ENCODE measurements at regions not wholly inside any gene's neighbourhood (a gene's known extent, or its start where the extent isn't known, plus 50 kb on each side); places are given as distances from the start of the nearest gene placed in this dataset.

DNA sequence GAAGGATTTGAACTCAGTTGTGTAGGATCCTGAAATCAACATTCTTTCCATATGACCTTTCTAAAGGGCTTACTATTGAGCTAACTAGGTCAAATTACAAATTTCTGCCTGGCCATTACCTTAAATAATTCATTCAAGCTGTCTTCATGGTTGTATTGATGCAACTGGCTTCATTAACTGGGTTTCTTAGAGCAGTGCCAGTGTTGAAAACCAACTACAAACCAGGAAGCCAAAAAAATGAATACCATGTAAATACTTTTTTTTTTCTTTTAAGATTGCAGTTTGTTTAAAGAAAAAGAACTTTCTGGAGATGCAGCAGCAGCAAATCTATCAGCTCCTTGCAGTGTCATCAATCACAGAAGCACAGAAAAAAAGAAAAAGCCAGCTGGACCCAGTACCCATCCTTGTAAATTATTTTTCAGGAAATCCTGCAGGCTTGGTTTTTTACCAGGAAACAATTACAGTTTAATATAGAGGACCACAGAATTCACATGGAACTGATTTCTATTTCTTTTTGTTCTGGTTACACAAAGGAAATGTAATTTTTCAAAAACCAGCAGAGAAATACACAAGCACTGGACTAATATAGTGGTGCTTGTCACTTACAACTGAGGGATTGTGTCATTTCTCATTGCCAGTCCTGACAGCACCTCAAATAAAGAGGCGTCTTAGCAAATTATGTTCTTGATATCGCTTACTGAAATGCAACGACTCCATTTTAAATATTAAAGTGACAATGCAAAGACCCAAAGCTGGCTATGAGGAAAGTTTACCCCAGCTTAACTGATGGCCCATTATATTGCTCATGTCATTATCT lies 131.9 kb downstream of the TMEM26 start:
- FAIRE-seq (no peak), DNase-seq (ENCODE audit: low read depth) (no peak)
- no peak for TF ChIP-seq CTCF (IDR thresholded peaks at IDR 0.05; ENCODE audit: insufficient read depth, low read length, severe bottlenecking)
- no peak overlapping the region for H3K4me3 ChIP-seq (ENCODE audit: low read depth, low read length)
- no peaks in the 10 kb centered on the region for H3K27me3 ChIP-seq (ENCODE audit: control insufficient read depth, insufficient read depth, low read length)
- no peaks in the 10 kb centered on the region for H3K36me3 ChIP-seq (ENCODE audit: control insufficient read depth, insufficient read depth, low read length)

GRCh38 chr10:61320257-61320587 lies 133.0 kb downstream of the TMEM26 start:
- no peak overlapping the region for H3K4me3 ChIP-seq (ENCODE audit: low read depth, low read length)
- FAIRE-seq (no peak), DNase-seq (ENCODE audit: low read depth) (no peak)
- H3K27me3 ChIP-seq (ENCODE audit: control insufficient read depth, insufficient read depth, low read length), result no peaks in the 10 kb centered on the region
- no peak for TF ChIP-seq CTCF (IDR thresholded peaks at IDR 0.05; ENCODE audit: insufficient read depth, low read length, severe bottlenecking)
- H3K36me3 ChIP-seq (ENCODE audit: control insufficient read depth, insufficient read depth, low read length), result no peaks in the 10 kb centered on the region

- no peak for TF ChIP-seq CTCF (IDR thresholded peaks at IDR 0.05; ENCODE audit: insufficient read depth, low read length, severe bottlenecking)
- Histone ChIP-seq H3K36me3 (ENCODE audit: control insufficient read depth, insufficient read depth, low read length) (no peaks in the 10 kb centered on the region), H3K27me3 (ENCODE audit: control insufficient read depth, insufficient read depth, low read length) (no peaks in the 10 kb centered on the region), H3K4me3 (ENCODE audit: low read depth, low read length) (no peak overlapping the region)
- peak; percentile 36 for DNase-seq (ENCODE audit: low read depth)
- peak; percentile 66 for FAIRE-seq
Observed at GRCh38 chr10:61319386-61320256, 133.6 kb downstream of the TMEM26 start.

GRCh38 chr10:61318429-61318828 lies 134.8 kb downstream of the TMEM26 start:
- Histone ChIP-seq H3K27me3 (ENCODE audit: control insufficient read depth, insufficient read depth, low read length) (no peaks in the 10 kb centered on the region), H3K4me3 (ENCODE audit: low read depth, low read length) (no peak overlapping the region)
- no peak for FAIRE-seq

DNA sequence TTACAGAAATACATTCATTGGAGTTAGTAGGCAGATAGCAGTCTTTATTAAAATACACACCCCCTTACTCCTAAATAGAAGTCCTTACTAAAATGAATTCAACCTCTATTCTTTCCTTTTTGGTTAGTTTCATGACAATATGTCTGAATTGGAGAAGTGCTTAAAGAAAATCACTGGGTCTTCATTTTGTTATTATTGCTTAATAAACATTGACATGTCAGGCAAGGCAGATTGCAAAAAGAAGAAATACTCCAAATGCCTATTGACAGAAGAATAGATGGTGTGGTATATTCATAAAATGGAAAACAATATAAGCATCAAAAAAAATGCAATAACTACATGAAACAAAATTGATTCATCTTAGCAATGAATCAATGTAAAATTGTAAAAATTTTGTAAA lies 135.5 kb downstream of the TMEM26 start:
- DNase-seq (ENCODE audit: low read depth), result no peak
- FAIRE-seq, result no peak
- no peaks in the 10 kb centered on the region for H3K36me3 ChIP-seq (ENCODE audit: control insufficient read depth, insufficient read depth, low read length)
- TF ChIP-seq CTCF (IDR thresholded peaks at IDR 0.05; ENCODE audit: insufficient read depth, low read length, severe bottlenecking), result no peak
- no peak overlapping the region for H3K4me3 ChIP-seq (ENCODE audit: low read depth, low read length)
- H3K27me3 ChIP-seq (ENCODE audit: control insufficient read depth, insufficient read depth, low read length), result no peaks in the 10 kb centered on the region

More at GRCh38 chr10:61318429-61318828, 134.8 kb downstream of the TMEM26 start:
- H3K36me3 ChIP-seq (ENCODE audit: control insufficient read depth, insufficient read depth, low read length), result no peaks in the 10 kb centered on the region
- no peak for TF ChIP-seq CTCF (IDR thresholded peaks at IDR 0.05; ENCODE audit: insufficient read depth, low read length, severe bottlenecking)
- DNase-seq (ENCODE audit: low read depth), result no peak

Measured in bronchial epithelial cell (primary cell).